ENCODE measurements at regions not wholly inside any gene's neighbourhood (a gene's known extent, or its start where the extent isn't known, plus 50 kb on each side); places are given as distances from the start of the nearest gene placed in this dataset.
A peak's percentile ranks its signal among the peaks of the same experiment; 100 is the strongest.

- no peak for DNase-seq (ENCODE audit: low read depth)
These were observed 67.5 kb downstream of the TMX1 start for GRCh38 chr14:51307551-51307950.

DNA sequence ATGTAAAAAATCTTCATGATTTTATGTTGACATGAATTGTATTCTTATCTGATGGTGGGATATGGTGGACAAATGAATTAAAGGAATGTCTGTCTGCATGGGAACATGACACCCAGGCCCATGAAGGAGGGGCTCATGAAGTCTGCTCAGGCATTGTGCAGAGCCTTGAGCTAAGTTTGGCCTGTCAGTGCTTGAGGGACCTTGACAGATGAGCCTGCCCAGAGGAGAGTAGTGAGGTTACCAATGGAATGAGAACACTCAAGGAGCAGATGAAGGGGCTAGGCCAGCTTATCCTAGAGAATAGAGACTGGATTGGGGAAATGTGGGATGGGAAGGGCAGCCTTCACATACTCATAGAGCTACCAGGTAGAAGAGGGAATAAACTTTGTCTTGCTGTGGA lies 68.8 kb downstream of the TMX1 start:
- DNase-seq (ENCODE audit: low read depth): no peak

GRCh38 chr14:51310505-51310944 lies 70.5 kb downstream of the TMX1 start:
- DNase-seq (ENCODE audit: low read depth): no peak

DNA sequence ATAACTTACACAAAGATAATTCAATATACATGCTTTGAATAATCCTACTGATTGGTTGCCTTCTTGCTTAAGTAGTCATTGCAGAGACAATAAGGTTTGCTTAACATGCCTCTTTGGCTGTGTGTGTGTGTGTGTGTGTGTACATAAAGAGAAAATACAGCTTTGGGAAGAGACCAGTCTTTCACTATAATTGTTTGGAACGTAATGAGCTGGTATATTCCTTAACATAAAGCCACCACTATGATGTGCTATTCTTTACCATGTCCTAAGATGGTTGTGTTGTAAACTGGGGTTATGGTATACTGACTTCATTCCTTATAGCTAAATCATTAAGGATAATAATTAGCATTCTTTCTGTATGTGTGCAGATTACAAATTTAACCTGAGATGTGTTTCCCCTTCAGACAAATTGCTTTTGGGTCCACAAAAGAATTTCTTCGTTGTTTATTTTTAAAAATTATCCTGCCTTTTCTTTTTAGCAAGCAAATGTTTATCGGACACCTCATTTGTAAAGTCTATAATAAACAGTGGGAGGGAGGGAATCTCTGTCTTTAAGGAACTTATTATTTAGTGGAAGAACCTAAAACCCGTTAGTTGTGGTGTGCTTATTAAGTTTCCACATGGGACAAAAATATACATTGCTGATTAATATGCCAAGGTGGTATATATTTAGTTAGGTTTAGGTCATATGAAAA lies 74.4 kb downstream of the TMX1 start:
- DNase-seq (ENCODE audit: low read depth): no peak

DNA sequence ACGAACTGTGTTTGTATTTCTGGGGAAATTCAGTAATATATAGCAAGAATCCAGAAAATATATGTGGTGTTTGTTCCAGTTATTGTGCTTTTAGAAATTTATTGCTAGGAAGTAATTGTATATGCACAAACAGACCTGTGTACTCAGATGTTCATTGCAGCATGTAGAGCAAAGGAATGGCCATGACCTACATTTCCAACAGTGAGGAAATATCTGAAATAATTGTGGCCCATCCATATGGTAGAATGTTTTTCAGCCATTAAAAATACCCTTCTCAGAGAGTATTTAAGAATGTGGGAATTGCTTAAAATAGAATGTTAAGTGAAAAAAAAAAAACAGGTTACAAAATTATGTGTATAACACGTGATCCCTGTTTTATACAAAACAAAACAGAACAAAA lies 77.3 kb downstream of the TMX1 start:
- no peak for DNase-seq (ENCODE audit: low read depth)

DNA sequence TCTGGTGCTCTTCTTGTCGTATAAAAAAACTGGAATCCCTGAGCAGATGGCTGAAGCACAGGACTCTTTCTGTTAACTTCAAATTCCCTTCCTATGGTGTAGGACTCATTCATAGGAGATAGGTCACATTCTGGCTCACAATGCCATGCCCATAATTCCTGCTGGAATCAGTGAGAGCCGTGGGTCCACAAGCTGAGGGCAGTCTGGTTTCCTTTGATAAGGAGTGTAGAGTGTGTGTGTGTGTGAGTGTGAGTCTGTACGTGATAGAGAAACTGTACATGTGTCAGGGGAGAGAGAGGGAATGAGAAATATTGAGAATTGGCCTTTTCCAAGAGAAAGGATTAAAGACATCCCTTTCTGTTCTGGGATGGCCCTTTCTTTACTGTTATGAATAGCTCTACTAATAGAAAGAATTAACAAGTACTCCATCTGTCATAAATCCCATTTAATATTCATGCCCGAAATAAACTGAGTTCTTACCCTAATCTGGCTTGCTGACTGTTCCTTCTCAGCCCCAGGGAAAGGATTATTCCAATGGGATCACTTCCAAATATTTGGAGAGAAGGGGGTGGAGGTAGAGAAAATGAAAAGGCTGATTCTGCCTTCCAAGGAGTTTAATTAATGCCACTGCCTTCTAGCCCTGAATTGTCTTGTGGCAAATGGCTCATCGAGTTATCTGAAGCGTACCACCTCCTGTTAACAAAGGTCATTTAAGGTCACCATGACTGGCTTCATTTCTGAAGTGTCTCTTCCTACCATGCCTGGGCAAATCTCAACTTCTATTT lies 79.0 kb downstream of the TMX1 start:
- no peak for DNase-seq (ENCODE audit: low read depth)

- DNase-seq (ENCODE audit: low read depth): no peak
These were observed 81.0 kb downstream of the TMX1 start for GRCh38 chr14:51321036-51321435.

GRCh38 chr14:51323492-51323891 lies 83.4 kb downstream of the TMX1 start:
- no peak for DNase-seq (ENCODE audit: low read depth)

DNA sequence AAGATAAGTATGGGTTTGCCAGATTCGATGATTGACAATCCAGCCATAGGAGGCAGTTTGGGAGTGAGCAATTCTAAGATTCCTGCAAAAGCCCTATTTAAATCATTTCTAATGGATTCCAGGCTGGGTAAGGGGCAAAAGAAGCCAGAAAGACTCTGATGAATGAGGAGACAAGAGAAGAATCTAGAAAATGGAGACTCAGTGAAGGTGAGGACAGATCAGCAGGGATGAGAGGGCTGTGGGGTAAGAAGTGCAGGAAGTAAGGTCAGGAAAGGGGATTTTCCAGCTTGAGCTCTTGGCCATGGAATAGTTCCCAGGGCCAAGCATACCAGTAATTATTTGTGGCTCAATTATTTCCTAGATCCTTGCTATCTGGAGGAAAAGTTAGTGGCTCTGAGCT lies 87.3 kb downstream of the TMX1 start:
- no peak for DNase-seq (ENCODE audit: low read depth)

GRCh38 chr14:51328064-51328771 lies 88.2 kb downstream of the TMX1 start:
- DNase-seq (ENCODE audit: low read depth): peak; percentile 15

GRCh38 chr14:51328772-51329353 lies 88.8 kb downstream of the TMX1 start:
- no peak for DNase-seq (ENCODE audit: low read depth)

- DNase-seq (ENCODE audit: low read depth): no peak
These were observed 91.7 kb downstream of the TMX1 start for GRCh38 chr14:51331486-51332367.

DNA sequence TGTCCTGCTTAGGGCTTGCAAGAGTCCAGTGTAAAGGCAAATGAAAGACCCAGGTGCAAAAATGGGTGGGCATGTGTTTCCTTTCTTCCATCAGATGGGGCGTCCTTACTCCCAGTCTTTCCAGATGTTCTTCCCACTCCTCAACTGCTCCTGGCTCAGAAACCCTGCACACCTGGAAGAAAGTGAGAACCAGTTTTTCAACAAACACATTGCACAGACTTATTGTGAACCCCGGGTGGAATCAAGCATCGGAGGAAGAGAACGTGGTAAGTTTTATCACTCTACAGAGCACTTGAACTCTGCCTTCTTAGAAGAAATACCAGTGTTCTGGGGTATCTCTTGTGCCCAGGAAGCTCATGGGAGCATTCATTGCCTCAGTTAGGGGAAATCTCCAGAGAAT lies 93.3 kb downstream of the TMX1 start:
- no peak for DNase-seq (ENCODE audit: low read depth)

DNA sequence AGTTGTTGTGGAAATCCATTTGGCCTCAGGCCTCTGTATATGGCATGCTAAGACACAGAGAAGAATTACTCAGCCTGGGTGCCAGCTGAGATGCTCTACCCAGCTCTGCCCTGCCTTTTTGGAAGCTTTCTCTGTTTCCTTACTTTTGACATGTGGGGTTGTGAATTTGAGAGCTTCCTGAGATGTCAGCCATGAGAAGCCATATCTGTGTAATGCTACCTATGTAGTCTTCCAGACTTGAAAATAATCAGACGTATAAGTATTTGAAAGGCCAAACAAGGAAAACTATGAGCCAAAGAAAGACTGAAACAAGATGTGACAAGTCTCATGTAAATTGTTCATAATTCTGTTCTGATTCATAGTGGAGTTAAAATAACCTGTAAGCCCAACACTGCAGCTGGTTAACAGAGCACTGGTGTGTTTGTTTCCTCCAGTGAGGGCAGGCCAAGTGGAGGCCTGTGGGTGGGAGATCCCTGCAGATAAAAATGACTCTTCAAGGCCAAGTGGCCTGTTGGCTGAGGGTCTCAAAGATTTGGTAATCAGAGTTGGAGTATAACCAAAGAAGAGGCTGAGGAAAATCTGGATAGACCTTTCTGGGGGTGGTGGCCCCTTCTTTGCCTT lies 94.0 kb downstream of the TMX1 start:
- no peak for DNase-seq (ENCODE audit: low read depth)

GRCh38 chr14:51334566-51334965 lies 94.5 kb downstream of the TMX1 start:
- DNase-seq (ENCODE audit: low read depth): no peak

- DNase-seq (ENCODE audit: low read depth): no peak
These were observed 95.5 kb downstream of the TMX1 start for GRCh38 chr14:51335531-51335930.

DNA sequence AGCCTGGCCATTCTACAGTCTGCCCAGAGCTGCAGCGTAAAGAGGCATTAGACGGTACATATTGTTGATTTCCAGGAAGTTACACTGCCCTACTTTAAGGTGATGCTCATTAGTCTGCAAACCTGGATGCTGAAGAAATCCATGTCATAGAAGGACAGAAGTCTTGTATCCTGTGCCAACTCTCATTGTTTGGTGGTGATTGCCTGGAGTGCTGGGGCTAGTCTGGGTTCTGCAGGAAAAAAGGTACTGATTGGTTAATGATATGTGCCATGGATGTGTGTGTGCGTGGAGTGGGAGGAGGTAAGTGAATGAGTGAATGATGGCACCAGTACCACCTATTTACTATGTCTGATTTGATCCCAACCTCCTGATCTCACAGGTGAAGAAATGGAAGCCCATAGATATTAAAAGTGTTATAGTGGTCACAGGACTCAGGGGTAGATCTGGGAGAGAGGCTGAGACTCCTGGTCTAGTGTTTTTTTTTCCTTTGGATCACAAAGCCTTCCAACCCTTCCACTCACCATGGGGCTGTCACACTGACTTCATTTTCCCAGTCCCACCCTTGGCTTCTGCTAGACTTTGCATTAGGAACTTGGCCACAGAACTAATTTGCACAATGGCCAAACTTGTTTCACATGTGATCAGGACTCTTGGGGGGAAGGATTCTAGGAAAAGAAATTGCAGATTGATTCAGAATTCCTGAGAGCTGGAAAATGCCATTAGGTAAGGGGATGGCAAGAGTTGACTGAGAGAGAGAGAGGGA lies 96.1 kb downstream of the TMX1 start:
- no peak for DNase-seq (ENCODE audit: low read depth)

GRCh38 chr14:51336734-51337133 lies 96.7 kb downstream of the TMX1 start:
- DNase-seq (ENCODE audit: low read depth): no peak

GRCh38 chr14:51337520-51337919 lies 97.5 kb downstream of the TMX1 start:
- DNase-seq (ENCODE audit: low read depth): no peak

GRCh38 chr14:51341338-51341737 lies 101.3 kb downstream of the TMX1 start:
- DNase-seq (ENCODE audit: low read depth): no peak

Data from stimulated activated CD8-positive, alpha-beta memory T cell treated with anti-CD3 and anti-CD28 coated beads, Interleukin-4, amount 100 ng/mL, for 24 hours (primary cell).